ENCODE measurements at regions not wholly inside any gene's neighbourhood (a gene's known extent, or its start where the extent isn't known, plus 50 kb on each side); places are given as distances from the start of the nearest gene placed in this dataset.
A peak's percentile ranks its signal among the peaks of the same experiment; 100 is the strongest.

GRCh38 chr9:2243666-2244555 is 228.8 kb downstream of the SMARCA2 start:
- peak; percentile 51 for DNase-seq (ENCODE audit: low read depth)
- TF ChIP-seq CTCF (IDR thresholded peaks at IDR 0.05; ENCODE audit: low read length, missing control alignments) = peak; percentile 25
- no peak overlapping the region for H3K4me3 ChIP-seq (replicated peaks; ENCODE audit: low read depth, low read length)

- no peak for DNase-seq (ENCODE audit: low read depth)
- TF ChIP-seq CTCF (IDR thresholded peaks at IDR 0.05; ENCODE audit: low read length, missing control alignments) = no peak
- H3K4me3 ChIP-seq (replicated peaks; ENCODE audit: low read depth, low read length) = no peak overlapping the region
Observed at GRCh38 chr9:2247340-2247739, 232.2 kb downstream of the SMARCA2 start.

DNA sequence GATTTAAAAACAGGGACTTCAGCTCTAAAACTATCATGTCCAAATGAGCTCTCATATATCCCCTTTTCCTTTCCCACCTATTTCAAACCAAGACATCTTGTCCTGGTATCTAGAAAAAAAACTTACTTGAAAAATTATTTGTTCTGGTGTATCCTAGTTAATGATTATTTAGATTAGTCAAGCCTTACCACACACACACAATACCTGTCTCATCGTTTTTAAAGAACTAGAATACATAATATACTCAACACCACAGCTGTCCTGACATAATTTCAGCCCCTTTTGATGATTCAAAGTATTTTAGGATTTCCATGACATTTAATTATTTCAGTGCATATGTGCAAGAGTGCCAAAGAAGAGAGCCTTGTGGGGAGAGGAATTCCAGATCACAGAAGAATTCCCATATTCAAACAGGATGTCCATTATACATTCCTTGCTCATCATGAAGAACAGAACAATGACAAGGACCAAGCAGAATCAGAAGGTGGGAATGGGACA is 233.7 kb downstream of the SMARCA2 start:
- no peak overlapping the region for H3K4me3 ChIP-seq (replicated peaks; ENCODE audit: low read depth, low read length)
- TF ChIP-seq CTCF (IDR thresholded peaks at IDR 0.05; ENCODE audit: low read length, missing control alignments) = no peak
- no peak for DNase-seq (ENCODE audit: low read depth)

DNA sequence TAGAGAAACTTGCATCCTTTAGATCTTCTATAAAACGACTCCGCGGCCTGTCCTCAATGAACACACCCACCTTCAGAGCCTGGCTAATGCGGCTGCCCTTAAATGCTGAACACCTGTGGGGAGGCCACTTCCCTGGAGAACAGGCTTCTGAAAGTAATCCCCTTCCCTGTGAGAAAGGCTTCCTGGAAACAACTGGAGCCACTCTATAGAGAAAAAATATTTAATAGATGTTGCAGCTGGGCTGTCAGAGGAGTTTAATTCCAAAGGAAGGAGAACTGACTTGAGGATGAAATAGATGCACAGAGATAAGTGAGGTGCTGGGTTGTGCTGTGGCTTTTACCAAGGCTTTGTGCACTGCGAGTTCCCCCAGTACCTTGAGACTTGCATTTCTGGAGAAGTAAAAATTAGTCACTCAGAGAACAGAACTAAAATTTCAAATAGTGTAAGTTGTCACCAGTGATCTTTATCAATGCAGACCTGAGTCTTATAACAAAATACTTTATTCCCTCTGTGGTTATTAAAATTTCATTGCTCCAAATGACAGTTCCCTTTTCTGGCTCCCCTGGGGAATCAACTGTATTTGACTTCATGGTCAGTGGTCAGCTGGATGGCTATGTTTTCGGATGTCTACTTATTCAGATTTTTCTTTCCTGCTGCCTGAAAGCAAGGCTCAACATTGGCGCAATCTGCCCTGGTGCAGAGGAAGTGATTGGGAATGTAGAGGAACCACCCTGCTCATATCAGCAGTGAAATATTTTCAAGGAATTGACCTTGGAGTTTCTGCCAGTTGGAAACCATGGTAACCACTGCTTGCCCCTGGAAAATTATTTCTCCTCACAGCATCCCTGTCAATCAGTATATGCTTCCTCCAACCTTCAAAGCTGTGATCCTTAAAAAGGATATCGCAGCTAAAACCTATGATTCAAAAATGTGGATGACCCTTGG is 238.8 kb downstream of the SMARCA2 start:
- H3K4me3 ChIP-seq (replicated peaks; ENCODE audit: low read depth, low read length) = no peak overlapping the region
- no peak for TF ChIP-seq CTCF (IDR thresholded peaks at IDR 0.05; ENCODE audit: low read length, missing control alignments)
- DNase-seq (ENCODE audit: low read depth) = no peak

GRCh38 chr9:2255128-2255527 is 240.0 kb downstream of the SMARCA2 start:
- no peak overlapping the region for H3K4me3 ChIP-seq (replicated peaks; ENCODE audit: low read depth, low read length)
- DNase-seq (ENCODE audit: low read depth) = no peak

More at GRCh38 chr9:2255128-2255527, 240.0 kb downstream of the SMARCA2 start:
- TF ChIP-seq CTCF (IDR thresholded peaks at IDR 0.05; ENCODE audit: low read length, missing control alignments) = no peak
